Esophagus muscularis mucosa (tissue), 4 donors: ENCODE measurements at regions not wholly inside any gene's neighbourhood (a gene's known extent, or its start where the extent isn't known, plus 50 kb on each side); places are given as distances from the start of the nearest gene placed in this dataset.

Source experiments
- DNase-seq: peaks from one replicate; pipeline ENCODE4 v3.0.0-alpha.2; 2017; ENCODE audit errors: extremely low spot score
- H3K27ac ChIP-seq, 4 donors: fragments of 200-600 bp; sonication (generic); replicated peaks in 1 of 4; 1 replicate in 3 of 4; 2 replicates in 1 of 4; pipeline ENCODE4 v1.5.1; 2016 to 2019; ENCODE audit warnings: mild to moderate bottlenecking in 1 of 4
- H3K27me3 ChIP-seq, 4 donors: fragments of 200-600 bp; sonication (generic); one replicate each; pipeline versions ENCODE4 v1.5.1 to v1.6.0; 2016 to 2019
- H3K36me3 ChIP-seq, 4 donors: fragments of 200-600 bp; sonication (generic); one replicate each; pipeline ENCODE4 v1.5.1; 2016 to 2019
- H3K4me1 ChIP-seq, 4 donors: fragments of 200-600 bp; sonication (generic); one replicate each; pipeline ENCODE4 v1.5.1; 2016 to 2019
- H3K4me3 ChIP-seq, 4 donors: fragments of 200-600 bp; sonication (generic); 1 replicate in 2 of 4; 2 replicates in 2 of 4; pipeline ENCODE4 v1.5.1; 2016 to 2019; ENCODE audit warnings: mild to moderate bottlenecking in 4 of 4, moderate library complexity in 1 of 4
- H3K9me3 ChIP-seq, 4 donors: fragments of 200-600 bp; sonication (generic); 1 replicate in 3 of 4; 2 replicates in 1 of 4; pipeline ENCODE4 v1.5.1; 2016 to 2019
- EP300 ChIP-seq: sonication (generic); formaldehyde crosslinking; IDR thresholded peaks from one replicate; pipeline ENCODE4 v1.6.1; 2017; ENCODE audit warnings: antibody characterized with exemption
- POLR2A ChIP-seq: fragments of 450-650 bp; IDR thresholded peaks from one replicate; pipeline ENCODE4 v1.6.1; 2017; ENCODE audit warnings: antibody characterized with exemption, moderate library complexity, mild to moderate bottlenecking, low read depth
- POLR2AphosphoS5 ChIP-seq, 2 donors: sonication (generic); formaldehyde crosslinking; IDR thresholded peaks; one replicate each; pipeline ENCODE4 v1.6.1; 2017; ENCODE audit warnings: antibody characterized with exemption in 2 of 2
- WGBS: methylation state at CpG from one replicate; pipeline ENCODE4 v1.1.5; 2018; 5-methylcytosine and 5-hydroxymethylcytosine counted together
- intact Hi-C: fragments of 100-400 bp; cut with DNase I; formaldehyde crosslinking; loops from one replicate; pipeline ENCODE4 v1.15.1; 2023
- TF ChIP-seq, protein P1 (sequence below), 3 experiments: fragments of 200-600 bp in 2 of 3; fragments of 450-650 bp in 1 of 3; sonication (generic) in 2 of 3; IDR thresholded peaks; one replicate each; pipeline ENCODE4 v1.5.1; 2017 to 2019; ENCODE audit warnings: antibody characterized with exemption in 3 of 3, mild to moderate bottlenecking in 2 of 3, moderate library complexity in 1 of 3

DNA sequence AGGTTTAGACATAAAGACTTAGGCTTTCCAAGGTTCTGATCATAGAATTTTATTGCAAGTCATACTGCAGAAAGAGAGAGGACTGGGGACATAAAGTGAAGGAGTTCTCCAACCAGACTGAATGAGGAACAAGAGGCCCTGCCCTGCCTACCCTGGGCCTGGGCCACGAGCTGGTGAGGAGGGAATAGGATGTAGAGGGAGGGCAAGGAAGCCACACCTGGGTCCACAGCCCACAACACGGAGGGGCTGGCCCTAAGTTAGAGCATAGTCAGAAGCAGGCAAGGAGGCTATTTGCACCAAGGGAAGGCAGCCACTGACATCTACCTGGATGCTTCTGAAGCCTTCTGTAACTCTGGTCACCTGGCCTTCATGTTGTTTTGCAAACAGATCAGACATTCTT, 82.2 kb upstream of the CXCL12 start:
- 80% methylated on average over 2 of the region's 2 CpGs for whole genome bisulfite sequencing
- Histone ChIP-seq H3K27ac (no peak overlapping the region), H3K4me1 (peaks cover 0 to 8% (median 0%) of the 10 kb centered on the region in 4 donors), H3K27me3 (peaks cover 0 to 7% (median 0%) of the 10 kb centered on the region in 4 donors), H3K36me3 (no peaks in the 10 kb centered on the region), H3K4me3 (no peak overlapping the region), H3K9me3 (no peaks in the 10 kb centered on the region)
- no peak for DNase-seq
- intact Hi-C loops: no loop called here
- no peak for TF ChIP-seq EP300
- TF ChIP-seq, protein P1, sequence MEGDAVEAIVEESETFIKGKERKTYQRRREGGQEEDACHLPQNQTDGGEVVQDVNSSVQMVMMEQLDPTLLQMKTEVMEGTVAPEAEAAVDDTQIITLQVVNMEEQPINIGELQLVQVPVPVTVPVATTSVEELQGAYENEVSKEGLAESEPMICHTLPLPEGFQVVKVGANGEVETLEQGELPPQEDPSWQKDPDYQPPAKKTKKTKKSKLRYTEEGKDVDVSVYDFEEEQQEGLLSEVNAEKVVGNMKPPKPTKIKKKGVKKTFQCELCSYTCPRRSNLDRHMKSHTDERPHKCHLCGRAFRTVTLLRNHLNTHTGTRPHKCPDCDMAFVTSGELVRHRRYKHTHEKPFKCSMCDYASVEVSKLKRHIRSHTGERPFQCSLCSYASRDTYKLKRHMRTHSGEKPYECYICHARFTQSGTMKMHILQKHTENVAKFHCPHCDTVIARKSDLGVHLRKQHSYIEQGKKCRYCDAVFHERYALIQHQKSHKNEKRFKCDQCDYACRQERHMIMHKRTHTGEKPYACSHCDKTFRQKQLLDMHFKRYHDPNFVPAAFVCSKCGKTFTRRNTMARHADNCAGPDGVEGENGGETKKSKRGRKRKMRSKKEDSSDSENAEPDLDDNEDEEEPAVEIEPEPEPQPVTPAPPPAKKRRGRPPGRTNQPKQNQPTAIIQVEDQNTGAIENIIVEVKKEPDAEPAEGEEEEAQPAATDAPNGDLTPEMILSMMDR (IDR thresholded peaks at IDR 0.05): no peak
- no peak for TF ChIP-seq POLR2AphosphoS5 (IDR thresholded peaks at IDR 0.05)
- TF ChIP-seq POLR2A: no peak

DNA sequence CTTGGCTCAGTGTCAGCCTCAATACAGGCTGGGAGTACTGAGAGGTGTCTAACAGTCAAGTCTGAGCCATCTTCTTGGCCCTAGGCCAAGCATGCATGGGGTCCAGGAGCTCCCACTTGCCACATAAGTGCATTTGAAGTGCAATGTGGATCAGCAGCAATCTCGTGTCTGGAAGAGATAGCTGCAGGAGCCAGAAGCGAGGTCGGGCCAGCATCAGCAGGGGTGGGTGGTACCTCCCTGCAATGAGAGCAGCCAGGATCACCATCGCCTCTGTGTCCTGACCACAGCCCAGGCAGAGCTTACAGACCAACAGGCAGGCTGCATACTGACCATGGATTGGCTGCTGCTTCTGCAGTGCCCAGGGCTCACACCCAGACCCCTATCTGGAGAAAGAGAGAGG, 83.0 kb upstream of the CXCL12 start:
- Histone ChIP-seq H3K9me3 (no peaks in the 10 kb centered on the region), H3K27me3 (peaks cover 0 to 7% (median 0%) of the 10 kb centered on the region in 4 donors), H3K27ac (no peak overlapping the region), H3K4me3 (no peak overlapping the region), H3K36me3 (no peaks in the 10 kb centered on the region), H3K4me1 (peaks cover 0 to 8% (median 0%) of the 10 kb centered on the region in 4 donors)
- DNase-seq: no peak
- WGBS: no CpG with 5 or more reads among the region's 4 CpGs
- TF ChIP-seq EP300 (no peak), POLR2AphosphoS5 (IDR thresholded peaks at IDR 0.05) (no peak), POLR2A (no peak)
- TF ChIP-seq, protein P1 (IDR thresholded peaks at IDR 0.05): no peak
- intact Hi-C loops: no loop called here

DNA sequence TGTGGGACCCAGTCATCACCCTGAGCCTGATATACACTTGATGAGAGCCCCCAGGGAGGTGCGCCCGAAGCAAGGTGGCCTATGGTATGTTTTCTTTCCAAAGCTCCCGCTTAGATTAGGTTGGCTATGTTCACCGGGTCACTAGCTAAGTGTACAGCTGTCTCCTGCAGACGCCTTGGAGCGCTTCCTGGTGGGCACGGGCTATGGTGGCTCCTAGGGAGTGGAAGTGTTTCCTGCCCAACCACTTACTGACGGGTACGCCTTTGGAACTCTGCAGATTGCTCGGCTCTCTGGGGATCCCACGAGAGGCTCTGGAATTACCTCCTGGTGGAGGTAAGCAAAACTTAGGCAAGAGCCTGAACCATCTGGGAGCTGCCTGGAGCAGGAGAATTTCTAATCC, 83.6 kb upstream of the CXCL12 start:
- WGBS: 86% methylated on average over 6 of the region's 11 CpGs
- H3K9me3 ChIP-seq: no peaks in the 10 kb centered on the region
- H3K36me3 ChIP-seq: no peaks in the 10 kb centered on the region
- H3K27me3 ChIP-seq: peaks cover 0 to 7% (median 0%) of the 10 kb centered on the region in 4 donors
- DNase-seq: no peak
- TF ChIP-seq POLR2A (no peak), POLR2AphosphoS5 (IDR thresholded peaks at IDR 0.05) (no peak), EP300 (no peak)
- TF ChIP-seq, protein P1 (IDR thresholded peaks at IDR 0.05): no peak
- H3K4me3 ChIP-seq: no peak overlapping the region
- H3K4me1 ChIP-seq: peaks cover 0 to 6% (median 0%) of the 10 kb centered on the region in 4 donors
- H3K27ac ChIP-seq: no peak overlapping the region
- intact Hi-C loops: no loop called here

DNA sequence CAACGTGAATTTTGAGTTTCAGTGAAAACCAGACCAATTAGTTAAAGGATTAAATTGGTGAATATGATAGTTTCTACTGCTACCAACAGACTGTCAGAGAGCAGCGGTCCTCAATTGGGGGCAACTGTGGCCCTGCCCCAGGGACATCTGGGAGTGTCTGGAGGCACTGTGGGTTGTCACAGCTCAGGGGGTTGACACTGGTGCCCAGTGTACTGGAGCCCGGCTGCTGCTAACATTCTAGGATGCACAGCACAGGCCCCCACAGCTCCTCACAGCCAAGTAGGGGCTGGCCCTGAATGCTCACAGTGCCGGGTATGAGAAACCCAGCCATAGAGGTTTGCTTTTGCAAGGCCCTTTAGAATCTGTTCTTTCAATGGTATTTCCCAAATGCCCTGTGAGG, 84.1 kb upstream of the CXCL12 start:
- TF ChIP-seq EP300: no peak
- TF ChIP-seq POLR2AphosphoS5 (IDR thresholded peaks at IDR 0.05): no peak
- Histone ChIP-seq H3K27ac (no peak overlapping the region), H3K36me3 (no peaks in the 10 kb centered on the region), H3K4me1 (peaks cover 0 to 1% (median 0%) of the 10 kb centered on the region in 4 donors), H3K4me3 (no peak overlapping the region), H3K27me3 (peaks cover 0 to 7% (median 0%) of the 10 kb centered on the region in 4 donors), H3K9me3 (no peaks in the 10 kb centered on the region)
- intact Hi-C loops: no loop called here
- WGBS: 70% methylated on average over 4 of the region's 4 CpGs
- DNase-seq: no peak

DNA sequence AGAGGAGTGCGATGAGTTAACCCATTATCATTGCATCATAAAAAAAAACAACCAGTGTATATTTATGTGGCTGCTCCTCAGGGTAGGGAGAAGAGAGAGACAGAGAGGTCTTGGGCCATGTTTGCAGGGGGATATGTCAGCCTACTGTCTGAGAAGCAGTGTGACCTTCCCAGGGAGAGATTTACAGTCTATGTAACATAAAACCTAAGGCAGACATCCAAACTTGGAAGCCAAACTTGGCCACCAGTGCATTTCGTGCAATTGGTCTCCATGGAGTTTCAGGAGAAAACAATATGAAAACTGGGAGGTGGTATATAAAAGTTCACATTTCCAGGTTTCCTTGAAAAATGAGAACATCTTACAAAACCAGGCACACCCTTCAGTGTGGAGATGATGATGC, 85.9 kb upstream of the CXCL12 start:
- TF ChIP-seq EP300: no peak
- TF ChIP-seq POLR2A: no peak
- TF ChIP-seq, protein P1 (IDR thresholded peaks at IDR 0.05): no peak
- no peak for TF ChIP-seq POLR2AphosphoS5 (IDR thresholded peaks at IDR 0.05)
- no peak for DNase-seq
- intact Hi-C loops: no loop called here
- Histone ChIP-seq H3K36me3 (no peaks in the 10 kb centered on the region), H3K27me3 (peaks cover 0 to 7% (median 0%) of the 10 kb centered on the region in 4 donors), H3K9me3 (no peaks in the 10 kb centered on the region), H3K4me1 (no peaks in the 10 kb centered on the region), H3K4me3 (no peak overlapping the region), H3K27ac (no peak overlapping the region)
- 76% methylated on average over 2 of the region's 2 CpGs for WGBS
